CD14-positive monocyte (primary cell): ENCODE measurements at regions not wholly inside any gene's neighbourhood (a gene's known extent, or its start where the extent isn't known, plus 50 kb on each side); places are given as distances from the start of the nearest gene placed in this dataset.

Experiments used
- DNase-seq, 3 donors: peaks; one replicate each; pipeline ENCODE4 v3.0.0-alpha.2; 2011 to 2022
- H2AFZ ChIP-seq: 2 replicates; pipeline ENCODE4 v1.6.0; 2012; ENCODE audit warnings: mild to moderate bottlenecking, low read depth, low read length, inconsistent platforms; ENCODE audit not compliant: insufficient read depth, poor library complexity, severe bottlenecking
- H3K27ac ChIP-seq, 2 donors: 1 replicate in 1 of 2; 2 replicates in 1 of 2; pipeline ENCODE4 v1.5.1; 2012 to 2013; ENCODE audit warnings: low read length in 2 of 2, control low read depth in 1 of 2, inconsistent platforms in 1 of 2, low read depth in 1 of 2, mild to moderate bottlenecking in 1 of 2
- H3K27me3 ChIP-seq, 2 donors: one replicate each; pipeline versions ENCODE4 v1.6.0 to v1.6.1; 2011 to 2013; ENCODE audit warnings: low read length in 2 of 2; ENCODE audit not compliant: control insufficient read depth in 2 of 2, insufficient read depth in 2 of 2
- H3K36me3 ChIP-seq, 2 donors: replicated peaks in 1 of 2; 1 replicate in 1 of 2; 2 replicates in 1 of 2; pipeline versions ENCODE4 v1.5.1 to v1.6.1; 2012 to 2013; ENCODE audit warnings: low read length in 2 of 2, control low read depth in 1 of 2, inconsistent platforms in 1 of 2, mild to moderate bottlenecking in 1 of 2; ENCODE audit not compliant: insufficient read depth in 2 of 2, control insufficient read depth in 1 of 2
- H3K4me1 ChIP-seq, 2 donors: 1 replicate in 1 of 2; 2 replicates in 1 of 2; pipeline versions ENCODE4 v1.5.1 to v1.6.1; 2012 to 2013; ENCODE audit warnings: low read length in 2 of 2, control low read depth in 1 of 2, inconsistent platforms in 1 of 2, mild to moderate bottlenecking in 1 of 2, moderate library complexity in 1 of 2; ENCODE audit not compliant: insufficient read depth in 2 of 2, control insufficient read depth in 1 of 2
- H3K4me2 ChIP-seq: replicated peaks from 2 replicates; pipeline ENCODE3; 2012; ENCODE audit warnings: low read length, moderate library complexity, mild to moderate bottlenecking; ENCODE audit not compliant: poor library complexity, severe bottlenecking; ENCODE audit errors: extremely low read depth
- H3K4me3 ChIP-seq, 3 experiments: fragments of 200-600 bp in 1 of 3; sonication (generic) in 1 of 3; replicated peaks in 1 of 3; 1 replicate in 2 of 3; 2 replicates in 1 of 3; pipeline ENCODE4 v1.5.1; 2011 to 2013; ENCODE audit warnings: low read length in 3 of 3, mild to moderate bottlenecking in 3 of 3, control low read depth in 2 of 3, low read depth in 2 of 3, inconsistent platforms in 1 of 3, moderate library complexity in 1 of 3
- H3K79me2 ChIP-seq: 2 replicates; pipeline ENCODE4 v1.6.0; 2012; ENCODE audit warnings: mild to moderate bottlenecking, control low read depth, inconsistent platforms, low read length, moderate library complexity; ENCODE audit not compliant: insufficient read depth
- H3K9ac ChIP-seq: 2 replicates; pipeline ENCODE4 v1.6.0; 2017; ENCODE audit warnings: low read length, mild to moderate bottlenecking; ENCODE audit not compliant: insufficient read depth, poor library complexity, severe bottlenecking
- H3K9me3 ChIP-seq, 2 donors: replicated peaks in 1 of 2; 1 replicate in 1 of 2; 2 replicates in 1 of 2; pipeline versions ENCODE4 v1.5.1 to v1.6.1; 2012 to 2013; ENCODE audit warnings: low read length in 2 of 2, control low read depth in 1 of 2; ENCODE audit not compliant: control insufficient read depth in 1 of 2, insufficient read depth in 1 of 2
- H4K20me1 ChIP-seq: 2 replicates; pipeline ENCODE4 v1.6.0; 2012; ENCODE audit warnings: mild to moderate bottlenecking, low read length, control low read depth, moderate library complexity; ENCODE audit not compliant: insufficient read depth
- H3K27ac Mint-ChIP-seq, 7 donors: one replicate each; pipeline ENCODE4 v1.8.0; 2020; ENCODE audit warnings: mild to moderate bottlenecking in 7 of 7, mixed read lengths in 7 of 7, moderate library complexity in 6 of 7, inconsistent platforms in 2 of 7
- H3K27me3 Mint-ChIP-seq, 3 donors: one replicate each; pipeline ENCODE4 v1.8.0; 2021 to 2022; ENCODE audit warnings: low read depth in 3 of 3, mild to moderate bottlenecking in 3 of 3, mixed read lengths in 3 of 3, moderate library complexity in 3 of 3, inconsistent platforms in 1 of 3
- H3K36me3 Mint-ChIP-seq, 2 donors: one replicate each; pipeline ENCODE4 v1.8.0; 2020; ENCODE audit warnings: mixed read lengths in 2 of 2, inconsistent platforms in 1 of 2, mild to moderate bottlenecking in 1 of 2
- H3K4me1 Mint-ChIP-seq: one replicate; pipeline ENCODE4 v1.8.0; 2020; ENCODE audit warnings: mild to moderate bottlenecking, mixed read lengths
- H3K4me3 Mint-ChIP-seq, 2 donors: one replicate each; pipeline ENCODE4 v1.8.0; 2020; ENCODE audit warnings: mild to moderate bottlenecking in 2 of 2, mixed read lengths in 2 of 2, moderate library complexity in 1 of 2
- H3K9me3 Mint-ChIP-seq, 7 donors: one replicate each; pipeline ENCODE4 v1.8.0; 2020 to 2022; ENCODE audit warnings: mixed read lengths in 7 of 7, mild to moderate bottlenecking in 6 of 7, moderate library complexity in 6 of 7, inconsistent platforms in 2 of 7
- WGBS: methylation state at CpG from one replicate; pipeline ENCODE4 v1.1.5; 2013; ENCODE audit warnings: missing lambda C conversion rate; ENCODE audit not compliant: insufficient coverage; 5-methylcytosine and 5-hydroxymethylcytosine counted together
- intact Hi-C, 2 donors: fragments of 100-400 bp; cut with micrococcal nuclease; formaldehyde crosslinking; loops; one replicate each; pipeline versions ENCODE4 v1.15.0 to v1.15.1; 2023
- TF ChIP-seq, protein P1 (sequence below): fragments of 200-600 bp; IDR thresholded peaks from one replicate; pipeline ENCODE4 v1.8.0; 2022; ENCODE audit warnings: antibody characterized with exemption, mild to moderate bottlenecking

- Histone ChIP-seq H3K4me2 (no peak overlapping the region), H3K36me3 (no peaks in the 10 kb centered on the region), H3K9ac (no peak overlapping the region), H3K27ac (no peak overlapping the region), H3K79me2 (no peaks in the 10 kb centered on the region), H4K20me1 (no peaks in the 10 kb centered on the region), H3K27me3 (no peaks in the 10 kb centered on the region), H3K9me3 (peaks cover 0 to 2% of the 10 kb centered on the region in 2 donors), H2AFZ (no peak overlapping the region), H3K4me1 (no peaks in the 10 kb centered on the region), H3K4me3 (no peak overlapping the region)
- intact Hi-C loops: no loop called here
- TF ChIP-seq, protein P1, sequence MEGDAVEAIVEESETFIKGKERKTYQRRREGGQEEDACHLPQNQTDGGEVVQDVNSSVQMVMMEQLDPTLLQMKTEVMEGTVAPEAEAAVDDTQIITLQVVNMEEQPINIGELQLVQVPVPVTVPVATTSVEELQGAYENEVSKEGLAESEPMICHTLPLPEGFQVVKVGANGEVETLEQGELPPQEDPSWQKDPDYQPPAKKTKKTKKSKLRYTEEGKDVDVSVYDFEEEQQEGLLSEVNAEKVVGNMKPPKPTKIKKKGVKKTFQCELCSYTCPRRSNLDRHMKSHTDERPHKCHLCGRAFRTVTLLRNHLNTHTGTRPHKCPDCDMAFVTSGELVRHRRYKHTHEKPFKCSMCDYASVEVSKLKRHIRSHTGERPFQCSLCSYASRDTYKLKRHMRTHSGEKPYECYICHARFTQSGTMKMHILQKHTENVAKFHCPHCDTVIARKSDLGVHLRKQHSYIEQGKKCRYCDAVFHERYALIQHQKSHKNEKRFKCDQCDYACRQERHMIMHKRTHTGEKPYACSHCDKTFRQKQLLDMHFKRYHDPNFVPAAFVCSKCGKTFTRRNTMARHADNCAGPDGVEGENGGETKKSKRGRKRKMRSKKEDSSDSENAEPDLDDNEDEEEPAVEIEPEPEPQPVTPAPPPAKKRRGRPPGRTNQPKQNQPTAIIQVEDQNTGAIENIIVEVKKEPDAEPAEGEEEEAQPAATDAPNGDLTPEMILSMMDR: no peak
- Mint-ChIP-seq H3K36me3 (no peaks in the 10 kb centered on the region), H3K27me3 (no peaks in the 10 kb centered on the region), H3K27ac (no peak overlapping the region), H3K4me1 (no peaks in the 10 kb centered on the region), H3K4me3 (no peak overlapping the region), H3K9me3 (peaks cover 0 to 7% (median 2%) of the 10 kb centered on the region in 7 donors)
- no CpG with 5 or more reads among the region's 4 CpGs for WGBS
- no peak for DNase-seq
These were observed 53.3 kb upstream of the CYLC2 start for GRCh38 chr9:102941868-102942267.

GRCh38 chr9:102922526-102922925, 72.6 kb upstream of the CYLC2 start:
- Mint-ChIP-seq H3K27ac (no peak overlapping the region), H3K27me3 (no peaks in the 10 kb centered on the region), H3K9me3 (no peaks in the 10 kb centered on the region), H3K4me3 (no peak overlapping the region), H3K4me1 (no peaks in the 10 kb centered on the region), H3K36me3 (no peaks in the 10 kb centered on the region)
- Histone ChIP-seq H3K27ac (no peak overlapping the region), H4K20me1 (no peaks in the 10 kb centered on the region), H3K9me3 (no peaks in the 10 kb centered on the region), H3K79me2 (no peaks in the 10 kb centered on the region), H3K36me3 (no peaks in the 10 kb centered on the region), H3K9ac (no peak overlapping the region), H3K4me2 (no peak overlapping the region), H3K4me1 (no peaks in the 10 kb centered on the region), H3K27me3 (no peaks in the 10 kb centered on the region), H2AFZ (no peak overlapping the region), H3K4me3 (no peak overlapping the region)
- intact Hi-C loops: no loop called here
- no peak for DNase-seq
- TF ChIP-seq, protein P1: no peak
- WGBS: no CpG with 5 or more reads among the region's 1 CpG
